LNCaP clone FGC (cell line): ENCODE measurements at regions not wholly inside any gene's neighbourhood (a gene's known extent, or its start where the extent isn't known, plus 50 kb on each side); places are given as distances from the start of the nearest gene placed in this dataset.

Source experiments
- DNase-seq: peaks from one replicate; pipeline ENCODE4 v3.0.0-alpha.2; 2011; ENCODE audit warnings: low read depth
- H3K4me3 ChIP-seq: 2 replicates; pipeline ENCODE4 v1.5.1; 2011; ENCODE audit warnings: mild to moderate bottlenecking, low read depth, low read length, control low read depth
- TF ChIP-seq, protein P1 (sequence below): IDR thresholded peaks from 2 replicates; pipeline ENCODE4 v1.5.1; 2012; ENCODE audit warnings: mild to moderate bottlenecking; ENCODE audit not compliant: control insufficient read depth, insufficient read depth; ENCODE audit errors: extremely low read depth

GRCh38 chr14:101369916-101370592, 191.2 kb upstream of the DIO3 start:
- no peak for DNase-seq
- no peak overlapping the region for H3K4me3 ChIP-seq

DNA sequence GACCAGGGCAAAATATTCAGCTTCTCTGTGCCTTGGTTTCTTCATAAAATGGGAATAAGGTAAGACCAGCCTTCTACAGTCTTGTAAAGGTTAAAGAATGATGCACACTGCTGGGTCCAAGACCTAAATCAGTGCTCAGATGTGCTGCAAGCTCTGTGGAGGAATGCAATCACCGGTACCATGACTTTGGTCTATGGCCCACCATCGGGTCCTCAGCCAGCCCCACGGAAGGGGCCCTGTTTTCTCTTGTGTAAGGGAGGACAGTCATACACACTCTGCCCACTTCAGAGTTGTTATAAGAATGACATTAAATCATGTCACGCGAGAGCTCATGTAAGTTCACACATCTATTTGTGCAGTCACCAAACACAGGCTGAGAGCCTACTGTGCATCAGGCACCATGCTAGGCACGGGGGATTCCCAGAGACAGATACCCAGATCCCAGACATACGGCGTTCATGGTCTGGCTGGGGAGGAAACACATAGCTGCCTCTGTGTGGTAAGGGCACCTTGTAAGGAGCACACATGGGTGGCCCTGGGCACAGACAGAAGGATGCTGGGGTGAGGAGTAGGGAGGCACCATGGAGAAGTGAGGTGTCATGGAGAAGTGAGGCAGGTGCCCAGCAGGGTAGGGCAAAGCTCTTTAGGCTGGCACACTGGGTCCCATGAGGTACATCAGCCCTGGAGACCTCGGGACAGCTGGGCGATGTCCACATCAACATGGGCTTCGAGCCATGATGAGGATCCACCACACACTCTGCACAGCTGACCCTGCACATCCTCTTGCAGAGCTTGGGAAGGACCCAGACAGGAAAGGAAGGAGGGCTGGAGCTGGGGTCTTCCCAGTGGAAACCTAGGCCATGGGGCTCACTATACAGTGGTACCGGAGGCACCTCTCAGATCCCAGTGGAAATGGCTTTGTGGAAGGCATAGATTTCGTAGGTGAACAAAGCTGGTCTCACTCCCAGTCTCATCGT, 190.4 kb upstream of the DIO3 start:
- DNase-seq = no peak
- TF ChIP-seq, protein P1, sequence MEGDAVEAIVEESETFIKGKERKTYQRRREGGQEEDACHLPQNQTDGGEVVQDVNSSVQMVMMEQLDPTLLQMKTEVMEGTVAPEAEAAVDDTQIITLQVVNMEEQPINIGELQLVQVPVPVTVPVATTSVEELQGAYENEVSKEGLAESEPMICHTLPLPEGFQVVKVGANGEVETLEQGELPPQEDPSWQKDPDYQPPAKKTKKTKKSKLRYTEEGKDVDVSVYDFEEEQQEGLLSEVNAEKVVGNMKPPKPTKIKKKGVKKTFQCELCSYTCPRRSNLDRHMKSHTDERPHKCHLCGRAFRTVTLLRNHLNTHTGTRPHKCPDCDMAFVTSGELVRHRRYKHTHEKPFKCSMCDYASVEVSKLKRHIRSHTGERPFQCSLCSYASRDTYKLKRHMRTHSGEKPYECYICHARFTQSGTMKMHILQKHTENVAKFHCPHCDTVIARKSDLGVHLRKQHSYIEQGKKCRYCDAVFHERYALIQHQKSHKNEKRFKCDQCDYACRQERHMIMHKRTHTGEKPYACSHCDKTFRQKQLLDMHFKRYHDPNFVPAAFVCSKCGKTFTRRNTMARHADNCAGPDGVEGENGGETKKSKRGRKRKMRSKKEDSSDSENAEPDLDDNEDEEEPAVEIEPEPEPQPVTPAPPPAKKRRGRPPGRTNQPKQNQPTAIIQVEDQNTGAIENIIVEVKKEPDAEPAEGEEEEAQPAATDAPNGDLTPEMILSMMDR = no peak
- no peak overlapping the region for H3K4me3 ChIP-seq

More at GRCh38 chr14:101369916-101370592, 191.2 kb upstream of the DIO3 start:
- TF ChIP-seq, protein P1 = no peak

GRCh38 chr14:101371799-101372793, 189.2 kb upstream of the DIO3 start:
- TF ChIP-seq, protein P1 = no peak
- no peak overlapping the region for H3K4me3 ChIP-seq
- DNase-seq = no peak

DNA sequence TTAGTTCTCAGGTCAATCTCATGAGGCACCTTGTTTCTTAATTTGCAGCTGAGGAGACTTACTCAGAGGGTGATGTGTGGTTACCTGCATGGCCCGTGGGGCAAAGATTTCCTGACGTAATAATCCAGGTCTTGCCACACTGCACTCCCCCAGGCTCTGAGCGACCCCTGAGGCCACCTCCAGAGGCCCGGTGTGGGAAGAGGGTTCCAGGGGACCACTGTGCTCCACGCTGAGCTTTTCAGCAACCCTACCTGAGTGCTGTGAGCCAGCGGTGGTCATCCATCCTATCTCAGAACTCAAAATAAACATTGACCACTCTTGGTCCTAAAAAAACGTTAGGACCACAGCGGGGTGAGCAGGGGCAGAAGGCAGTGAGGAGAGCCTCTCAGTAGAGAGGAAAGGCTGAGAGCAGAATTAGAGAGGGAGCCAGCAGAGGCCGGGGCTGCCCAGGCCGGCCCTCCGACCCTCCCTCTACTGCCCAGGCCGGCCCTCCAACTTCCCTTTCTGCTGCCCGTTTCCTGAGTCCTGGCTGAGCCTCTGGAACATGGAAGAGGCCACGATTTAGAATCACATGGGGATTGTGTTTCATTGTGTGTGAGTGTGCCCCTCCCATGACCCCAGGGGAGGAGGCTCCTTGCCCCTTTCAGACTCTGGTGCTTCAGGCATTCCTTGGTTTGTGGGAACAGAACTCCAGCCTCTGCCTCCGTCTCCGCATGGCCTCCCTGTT, 188.2 kb upstream of the DIO3 start:
- no peak for DNase-seq
- TF ChIP-seq, protein P1 = no peak
- H3K4me3 ChIP-seq = no peak overlapping the region

DNA sequence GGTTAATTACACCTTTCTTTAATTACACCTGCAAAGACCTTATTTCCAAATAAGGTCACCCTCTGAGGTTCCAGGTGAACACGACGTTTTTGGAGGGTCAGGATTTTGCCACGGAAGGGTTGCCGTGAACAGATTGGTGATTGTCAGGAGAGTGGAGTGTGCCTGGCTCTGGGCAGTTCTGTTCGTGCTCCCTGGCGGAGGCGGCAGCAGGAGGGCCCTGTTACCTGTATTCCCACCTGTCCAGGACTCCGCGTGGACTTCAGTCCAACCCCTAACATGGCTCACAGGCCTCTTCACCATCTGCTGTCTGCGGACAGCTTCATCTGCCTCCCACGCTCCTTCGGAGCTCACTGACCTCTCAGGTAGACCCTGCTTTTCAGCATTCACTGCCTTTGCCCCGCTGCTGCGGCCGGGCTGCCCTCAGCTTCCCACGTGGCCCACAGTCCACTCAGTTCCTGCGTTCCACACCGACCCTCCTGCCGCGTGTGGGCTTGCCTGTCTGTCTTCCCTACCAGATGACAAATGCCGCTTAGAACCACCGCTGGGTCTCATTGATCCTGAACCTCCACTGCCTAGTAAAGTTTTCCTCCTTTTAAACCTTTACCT, 187.5 kb upstream of the DIO3 start:
- TF ChIP-seq, protein P1 = no peak
- no peak overlapping the region for H3K4me3 ChIP-seq
- no peak for DNase-seq
